Esophagus muscularis mucosa (tissue), 4 donors: ENCODE measurements at regions not wholly inside any gene's neighbourhood (a gene's known extent, or its start where the extent isn't known, plus 50 kb on each side); places are given as distances from the start of the nearest gene placed in this dataset.
A peak's percentile ranks its signal among the peaks of the same experiment; 100 is the strongest.

ENCODE experiments used
- DNase-seq: peaks from one replicate; pipeline ENCODE4 v3.0.0-alpha.2; 2017; ENCODE audit errors: extremely low spot score
- H3K27ac ChIP-seq, 4 donors: fragments of 200-600 bp; sonication (generic); replicated peaks in 1 of 4; 1 replicate in 3 of 4; 2 replicates in 1 of 4; pipeline ENCODE4 v1.5.1; 2016 to 2019; ENCODE audit warnings: mild to moderate bottlenecking in 1 of 4
- H3K27me3 ChIP-seq, 4 donors: fragments of 200-600 bp; sonication (generic); one replicate each; pipeline versions ENCODE4 v1.5.1 to v1.6.0; 2016 to 2019
- H3K36me3 ChIP-seq, 4 donors: fragments of 200-600 bp; sonication (generic); one replicate each; pipeline ENCODE4 v1.5.1; 2016 to 2019
- H3K4me1 ChIP-seq, 4 donors: fragments of 200-600 bp; sonication (generic); one replicate each; pipeline ENCODE4 v1.5.1; 2016 to 2019
- H3K4me3 ChIP-seq, 4 donors: fragments of 200-600 bp; sonication (generic); 1 replicate in 2 of 4; 2 replicates in 2 of 4; pipeline ENCODE4 v1.5.1; 2016 to 2019; ENCODE audit warnings: mild to moderate bottlenecking in 4 of 4, moderate library complexity in 1 of 4
- H3K9me3 ChIP-seq, 4 donors: fragments of 200-600 bp; sonication (generic); 1 replicate in 3 of 4; 2 replicates in 1 of 4; pipeline ENCODE4 v1.5.1; 2016 to 2019
- CTCF ChIP-seq, 3 experiments: fragments of 200-600 bp in 2 of 3; fragments of 450-650 bp in 1 of 3; sonication (generic) in 2 of 3; IDR thresholded peaks; one replicate each; pipeline ENCODE4 v1.5.1; 2017 to 2019; ENCODE audit warnings: antibody characterized with exemption in 3 of 3, mild to moderate bottlenecking in 2 of 3, moderate library complexity in 1 of 3
- EP300 ChIP-seq: sonication (generic); formaldehyde crosslinking; IDR thresholded peaks from one replicate; pipeline ENCODE4 v1.6.1; 2017; ENCODE audit warnings: antibody characterized with exemption
- POLR2A ChIP-seq: fragments of 450-650 bp; IDR thresholded peaks from one replicate; pipeline ENCODE4 v1.6.1; 2017; ENCODE audit warnings: antibody characterized with exemption, moderate library complexity, mild to moderate bottlenecking, low read depth
- POLR2AphosphoS5 ChIP-seq, 2 donors: sonication (generic); formaldehyde crosslinking; IDR thresholded peaks; one replicate each; pipeline ENCODE4 v1.6.1; 2017; ENCODE audit warnings: antibody characterized with exemption in 2 of 2
- WGBS: methylation state at CpG from one replicate; pipeline ENCODE4 v1.1.5; 2018; 5-methylcytosine and 5-hydroxymethylcytosine counted together
- intact Hi-C: fragments of 100-400 bp; cut with DNase I; formaldehyde crosslinking; loops from one replicate; pipeline ENCODE4 v1.15.1; 2023

GRCh38 chr15:66864086-66864830 lies 162.2 kb downstream of the SMAD6 start:
- no peak for TF ChIP-seq POLR2AphosphoS5 (IDR thresholded peaks at IDR 0.05)
- H3K27me3 ChIP-seq = no peaks in the 10 kb centered on the region
- no peak overlapping the region for H3K27ac ChIP-seq
- no peak overlapping the region for H3K4me3 ChIP-seq
- WGBS = 94% methylated on average over 8 of the region's 9 CpGs
- intact Hi-C loops = no loop called here
- no peaks in the 10 kb centered on the region for H3K9me3 ChIP-seq
- H3K36me3 ChIP-seq = peaks cover 0 to 5% (median 0%) of the 10 kb centered on the region in 4 donors
- peaks cover 0 to 23% (median 21%) of the 10 kb centered on the region in 4 donors for H3K4me1 ChIP-seq
- DNase-seq = peak; percentile 78

GRCh38 chr15:66864871-66865281 lies 162.8 kb downstream of the SMAD6 start:
- Histone ChIP-seq H3K9me3 (no peaks in the 10 kb centered on the region), H3K4me1 (peaks cover 0 to 23% (median 21%) of the 10 kb centered on the region in 4 donors), H3K4me3 (no peak overlapping the region), H3K27me3 (no peaks in the 10 kb centered on the region), H3K27ac (no peak overlapping the region), H3K36me3 (peaks cover 0 to 5% (median 0%) of the 10 kb centered on the region in 4 donors)
- intact Hi-C loops = no loop called here
- peak; percentile 83 for DNase-seq
- TF ChIP-seq EP300 (no peak), POLR2AphosphoS5 (IDR thresholded peaks at IDR 0.05) (no peak), CTCF (IDR thresholded peaks at IDR 0.05) (no peak), POLR2A (no peak)
- WGBS = no CpG with 5 or more reads among the region's 4 CpGs

GRCh38 chr15:66865622-66866611 lies 163.9 kb downstream of the SMAD6 start:
- 89% methylated on average over 15 of the region's 15 CpGs for WGBS
- Histone ChIP-seq H3K36me3 (peaks cover 0 to 5% (median 0%) of the 10 kb centered on the region in 4 donors), H3K4me1 (peaks cover 0 to 18% (median 17%) of the 10 kb centered on the region in 4 donors), H3K27ac (no peak overlapping the region), H3K27me3 (no peaks in the 10 kb centered on the region), H3K4me3 (no peak overlapping the region), H3K9me3 (no peaks in the 10 kb centered on the region)
- TF ChIP-seq EP300 = no peak
- TF ChIP-seq POLR2A = no peak
- TF ChIP-seq POLR2AphosphoS5 (IDR thresholded peaks at IDR 0.05) = no peak
- TF ChIP-seq CTCF (IDR thresholded peaks at IDR 0.05) = no peak
- intact Hi-C loops = no loop called here
- peak; percentile 86 for DNase-seq

- intact Hi-C loops = no loop called here
- 88% methylated on average over 6 of the region's 6 CpGs for WGBS
- Histone ChIP-seq H3K36me3 (peaks cover 0 to 5% (median 0%) of the 10 kb centered on the region in 4 donors), H3K27me3 (no peaks in the 10 kb centered on the region), H3K27ac (no peak overlapping the region), H3K4me3 (no peak overlapping the region), H3K4me1 (peaks cover 0 to 12% (median 12%) of the 10 kb centered on the region in 4 donors), H3K9me3 (no peaks in the 10 kb centered on the region)
- TF ChIP-seq POLR2AphosphoS5 (IDR thresholded peaks at IDR 0.05) = no peak
- no peak for TF ChIP-seq EP300
- no peak for TF ChIP-seq CTCF (IDR thresholded peaks at IDR 0.05)
- TF ChIP-seq POLR2A = no peak
- DNase-seq = peak; percentile 34
Measured at GRCh38 chr15:66866656-66867055, 164.6 kb downstream of the SMAD6 start.

GRCh38 chr15:66868918-66869317 lies 166.9 kb downstream of the SMAD6 start:
- intact Hi-C loops = no loop called here
- H3K27ac ChIP-seq = no peak overlapping the region
- H3K9me3 ChIP-seq = no peaks in the 10 kb centered on the region
- TF ChIP-seq EP300 (no peak), POLR2A (no peak), CTCF (IDR thresholded peaks at IDR 0.05) (no peak), POLR2AphosphoS5 (IDR thresholded peaks at IDR 0.05) (no peak)
- no peak overlapping the region for H3K4me3 ChIP-seq
- H3K36me3 ChIP-seq = peaks cover 0 to 5% (median 0%) of the 10 kb centered on the region in 4 donors
- no peaks in the 10 kb centered on the region for H3K4me1 ChIP-seq
- WGBS = 64% methylated on average over 1 of the region's 1 CpG
- DNase-seq = peak; percentile 47
- no peaks in the 10 kb centered on the region for H3K27me3 ChIP-seq
